ENCODE measurements at regions not wholly inside any gene's neighbourhood (a gene's known extent, or its start where the extent isn't known, plus 50 kb on each side); places are given as distances from the start of the nearest gene placed in this dataset.

DNA sequence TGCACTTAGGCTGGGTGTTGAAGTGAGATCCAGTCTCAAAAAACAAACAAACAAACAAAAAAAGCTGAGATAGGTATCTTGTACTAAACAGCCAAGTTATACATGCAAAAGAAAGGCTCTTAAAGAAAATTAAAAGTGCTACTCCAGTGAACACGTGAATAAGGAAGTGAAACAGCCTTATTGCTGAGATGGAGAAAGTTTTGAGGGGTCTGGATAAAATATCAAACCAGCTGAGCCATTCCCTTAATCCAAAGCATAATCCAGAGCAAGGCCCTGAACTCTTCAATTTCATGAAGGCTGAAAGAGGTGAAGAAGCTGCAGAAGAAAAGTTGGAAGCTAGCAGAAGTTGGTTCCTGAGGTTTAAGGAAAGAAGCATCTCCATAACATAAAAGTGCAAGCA, 360.5 kb upstream of the DAB1 start:
- Histone ChIP-seq H3K36me3 (replicated peaks in 1 of 2; ENCODE audit: control extremely low read depth in 1 of 2, control insufficient read depth in 1 of 2, extremely low read depth in 1 of 2, insufficient read depth in 2 of 2, low read length in 1 of 2) (no peaks in the 10 kb centered on the region), H2AFZ (ENCODE audit: insufficient read depth, low read depth, low read length, poor library complexity, severe bottlenecking) (no peak overlapping the region), H3K4me3 (ENCODE audit: control extremely low read depth in 1 of 5, extremely low read depth in 1 of 5, insufficient read depth in 1 of 5, low read depth in 2 of 5, low read length in 4 of 5) (no peak overlapping the region), H3K79me2 (ENCODE audit: control insufficient read depth, insufficient read depth, low read length) (no peaks in the 10 kb centered on the region), H4K20me1 (ENCODE audit: control insufficient read depth, insufficient read depth, low read length, poor library complexity, severe bottlenecking) (no peaks in the 10 kb centered on the region), H3K4me1 (ENCODE audit: control insufficient read depth in 2 of 2, insufficient read depth in 2 of 2, low read length in 2 of 2) (no peaks in the 10 kb centered on the region), H3K9me3 (ENCODE audit: control extremely low read depth in 1 of 3, control insufficient read depth in 2 of 3, insufficient read depth in 1 of 3, low read length in 2 of 3) (no peaks in the 10 kb centered on the region), H3K27ac (ENCODE audit: low read length in 2 of 2) (no peak overlapping the region), H3K9ac (ENCODE audit: low read length) (no peak overlapping the region), H3K27me3 (replicated peaks in 1 of 4; ENCODE audit: control extremely low read depth in 1 of 4, control insufficient read depth in 3 of 4, insufficient read depth in 4 of 4, low read length in 3 of 4) (no peaks in the 10 kb centered on the region), H3K4me2 (replicated peaks; ENCODE audit: low read depth, low read length, poor library complexity, severe bottlenecking) (no peak overlapping the region)
- no peaks in the 10 kb centered on the region for H3K9me3 Mint-ChIP-seq (ENCODE audit: insufficient read depth)
- POLR2A ChIA-PET: no interaction called here
- peaks cover 5% of the 10 kb centered on the region for H3K27me3 Mint-ChIP-seq
- TF ChIP-seq EZH2 (IDR thresholded peaks at IDR 0.05; ENCODE audit: borderline replicate concordance, insufficient read depth, low read depth, low read length, poor library complexity, severe bottlenecking): no peak
- no peak for TF ChIP-seq CTCF (IDR thresholded peaks at IDR 0.05)
- H3K4me3 Mint-ChIP-seq: no peak overlapping the region
- ATAC-seq (ENCODE audit: low read depth): no peak
- no peak overlapping the region for H3K27ac Mint-ChIP-seq
- WGBS (ENCODE audit: insufficient coverage): no CpG with 5 or more reads among the region's 1 CpG
- intact Hi-C loops (cut with micrococcal nuclease): no loop called here
- no peaks in the 10 kb centered on the region for H3K4me1 Mint-ChIP-seq
- DNase-seq: no peak
- CTCF ChIA-PET: no interaction called here

- H3K36me3 ChIP-seq (replicated peaks in 1 of 2; ENCODE audit: control extremely low read depth in 1 of 2, control insufficient read depth in 1 of 2, extremely low read depth in 1 of 2, insufficient read depth in 2 of 2, low read length in 1 of 2): no peaks in the 10 kb centered on the region
- no peaks in the 10 kb centered on the region for H4K20me1 ChIP-seq (ENCODE audit: control insufficient read depth, insufficient read depth, low read length, poor library complexity, severe bottlenecking)
- no peak overlapping the region for H2AFZ ChIP-seq (ENCODE audit: insufficient read depth, low read depth, low read length, poor library complexity, severe bottlenecking)
- peaks cover 5% of the 10 kb centered on the region for H3K27me3 Mint-ChIP-seq
- no peak for DNase-seq
- H3K9ac ChIP-seq (ENCODE audit: low read length): no peak overlapping the region
- H3K9me3 ChIP-seq (ENCODE audit: control extremely low read depth in 1 of 3, control insufficient read depth in 2 of 3, insufficient read depth in 1 of 3, low read length in 2 of 3): no peaks in the 10 kb centered on the region
- ChIA-PET CTCF (no interaction called here), POLR2A (no interaction called here)
- no peaks in the 10 kb centered on the region for H3K4me1 ChIP-seq (ENCODE audit: control insufficient read depth in 2 of 2, insufficient read depth in 2 of 2, low read length in 2 of 2)
- ATAC-seq (ENCODE audit: low read depth): no peak
- H3K27ac Mint-ChIP-seq: no peak overlapping the region
- no peaks in the 10 kb centered on the region for H3K79me2 ChIP-seq (ENCODE audit: control insufficient read depth, insufficient read depth, low read length)
- TF ChIP-seq CTCF (IDR thresholded peaks at IDR 0.05) (no peak), EZH2 (IDR thresholded peaks at IDR 0.05; ENCODE audit: borderline replicate concordance, insufficient read depth, low read depth, low read length, poor library complexity, severe bottlenecking) (no peak)
- H3K9me3 Mint-ChIP-seq (ENCODE audit: insufficient read depth): no peaks in the 10 kb centered on the region
- no peak overlapping the region for H3K4me2 ChIP-seq (replicated peaks; ENCODE audit: low read depth, low read length, poor library complexity, severe bottlenecking)
- H3K4me3 ChIP-seq (ENCODE audit: control extremely low read depth in 1 of 5, extremely low read depth in 1 of 5, insufficient read depth in 1 of 5, low read depth in 2 of 5, low read length in 4 of 5): no peak overlapping the region
- intact Hi-C loops (cut with micrococcal nuclease): no loop called here
- no CpG with 5 or more reads among the region's 2 CpGs for WGBS (ENCODE audit: insufficient coverage)
- no peaks in the 10 kb centered on the region for H3K4me1 Mint-ChIP-seq
- H3K27ac ChIP-seq (ENCODE audit: low read length in 2 of 2): no peak overlapping the region
- no peaks in the 10 kb centered on the region for H3K27me3 ChIP-seq (replicated peaks in 1 of 4; ENCODE audit: control extremely low read depth in 1 of 4, control insufficient read depth in 3 of 4, insufficient read depth in 4 of 4, low read length in 3 of 4)
- no peak overlapping the region for H3K4me3 Mint-ChIP-seq
These were observed 358.5 kb upstream of the DAB1 start for GRCh38 chr1:57782357-57782756.
